GM12878 (cell line): ENCODE measurements at regions not wholly inside any gene's neighbourhood (a gene's known extent, or its start where the extent isn't known, plus 50 kb on each side); places are given as distances from the start of the nearest gene placed in this dataset.
A peak's percentile ranks its signal among the peaks of the same experiment; 100 is the strongest.

Experiments
- ATAC-seq: fragments of 200-7000 bp; cut with Tn5 transposase; 3 replicates; pipeline ENCODE4 v1.9.1; 2020; ENCODE audit warnings: mild to moderate bottlenecking, moderate library complexity
- BruUV-seq: library from RNA; stranded (reverse); fragments of 400-500 nt; replicated peaks from 2 replicates; lab custom pipeline; 2021; lab: Mats Ljungman, UMichigan
- CTCF ChIA-PET: fragments of 300-600 bp; sonication (Branson Sonifier 250); formaldehyde crosslinking; extraction: SDS; loops from one replicate; lab custom pipeline; 2021; ENCODE audit warnings: inconsistent platforms; lab: Yijun Ruan, JAX
- POLR2A ChIA-PET: fragments of 350-600 bp; formaldehyde crosslinking; extraction: SDS; loops from one replicate; lab custom pipeline; 2021; ENCODE audit warnings: inconsistent platforms; lab: Charles Lee
- RAD21 ChIA-PET: fragments of 300-600 bp; sonication (Branson Sonifier 250); formaldehyde crosslinking; loops from one replicate; lab custom pipeline; 2023; ENCODE audit warnings: antibody characterized with exemption; ENCODE audit not compliant: unreplicated experiment; lab: Charles Lee
- SMC1A ChIA-PET: fragments of 300-600 bp; sonication (Branson Sonifier 250); formaldehyde crosslinking; loops from one replicate; lab custom pipeline; 2023; ENCODE audit not compliant: unreplicated experiment, uncharacterized antibody; lab: Charles Lee
- DNase-seq: peaks from one replicate; pipeline ENCODE4 v3.0.0-alpha.2; 2011; ENCODE audit warnings: low read depth, low spot score
- FAIRE-seq: peaks from 3 replicates; lab custom pipeline; 2011; peaks lifted over from hg19 to GRCh38; lab: Jason Lieb, UNC
- H2AFZ ChIP-seq: 2 replicates; pipeline ENCODE4 v1.6.0; 2011; ENCODE audit warnings: low read depth, low read length, control low read depth; ENCODE audit not compliant: control insufficient read depth
- H3K27ac ChIP-seq: 2 replicates; pipeline ENCODE4 v1.5.1; 2011; ENCODE audit warnings: control low read depth; ENCODE audit not compliant: control insufficient read depth, insufficient read depth
- H3K27me3 ChIP-seq, 2 experiments: replicated peaks in 1 of 2; 2 replicates each; pipeline versions ENCODE4 v1.6.0 to v1.6.1; 2011; ENCODE audit warnings: low read length in 1 of 2; ENCODE audit not compliant: control insufficient read depth in 2 of 2, insufficient read depth in 2 of 2
- H3K36me3 ChIP-seq, 2 experiments: 2 replicates each; pipeline ENCODE4 v1.5.1; 2011; ENCODE audit warnings: low read length in 1 of 2; ENCODE audit not compliant: control insufficient read depth in 2 of 2, insufficient read depth in 2 of 2
- H3K4me1 ChIP-seq: 2 replicates; pipeline ENCODE4 v1.6.1; 2011; ENCODE audit warnings: mild to moderate bottlenecking, low read length, moderate library complexity, mixed read lengths; ENCODE audit not compliant: control insufficient read depth, insufficient read depth
- H3K4me2 ChIP-seq: 2 replicates; pipeline ENCODE4 v1.6.0; 2011; ENCODE audit warnings: control low read depth; ENCODE audit not compliant: control insufficient read depth, insufficient read depth
- H3K4me3 ChIP-seq: fragments of 200-600 bp; sonication (generic); 2 replicates; pipeline ENCODE4 v1.5.1; 2016
- H3K79me2 ChIP-seq: 2 replicates; pipeline ENCODE4 v1.6.0; 2011; ENCODE audit warnings: low read length; ENCODE audit not compliant: control insufficient read depth, insufficient read depth
- H3K9ac ChIP-seq: 2 replicates; pipeline ENCODE4 v1.8.0; 2011; ENCODE audit warnings: low read length, control low read depth, mixed read lengths; ENCODE audit not compliant: control insufficient read depth, insufficient read depth
- H3K9me3 ChIP-seq: replicated peaks from 3 replicates; pipeline ENCODE4 v1.5.1; 2011; ENCODE audit warnings: mild to moderate bottlenecking, low read length; ENCODE audit not compliant: control insufficient read depth, insufficient read depth
- H4K20me1 ChIP-seq: 2 replicates; pipeline ENCODE4 v1.6.0; 2011; ENCODE audit not compliant: control insufficient read depth, insufficient read depth
- MTA3 ChIP-seq: IDR thresholded peaks from 2 replicates; pipeline ENCODE4 v1.6.1; 2012; ENCODE audit warnings: low read length, inconsistent platforms, borderline replicate concordance
- SIX5 ChIP-seq: IDR thresholded peaks from 2 replicates; pipeline ENCODE4 v1.6.1; 2011; ENCODE audit warnings: mild to moderate bottlenecking, low read depth, low read length, moderate library complexity; ENCODE audit not compliant: severe bottlenecking
- TARDBP ChIP-seq: IDR thresholded peaks from 2 replicates; pipeline ENCODE4 v1.6.1; 2016; ENCODE audit warnings: borderline replicate concordance
- WRNIP1 ChIP-seq: IDR thresholded peaks from 2 replicates; pipeline ENCODE4 v1.6.1; 2011; ENCODE audit warnings: low read depth, low read length, improper control_type of control experiment, borderline replicate concordance
- WGBS: methylation state at CpG from one replicate; pipeline ENCODE4 v1.1.6; 2016; ENCODE audit warnings: low lambda C conversion rate; ENCODE audit not compliant: insufficient replicate concordance, insufficient coverage; ENCODE audit errors: missing lambda C conversion rate; 5-methylcytosine and 5-hydroxymethylcytosine counted together
- in situ Hi-C: fragments of 300-500 bp; cut with MboI; formaldehyde crosslinking; loops from 9 replicates; pipeline ENCODE4 v1.14.3; 2018; ENCODE audit warnings: mixed read lengths
- intact Hi-C: fragments of 100-400 bp; cut with micrococcal nuclease; formaldehyde crosslinking; loops from one replicate; pipeline ENCODE4 v1.14.2; 2022; ENCODE audit not compliant: unreplicated experiment
- TF ChIP-seq, protein P1 (sequence below): fragments of 450-650 bp; IDR thresholded peaks from 2 replicates; pipeline ENCODE4 v1.6.1; 2017; ENCODE audit warnings: low read depth, mild to moderate bottlenecking, moderate library complexity
- TF ChIP-seq, protein P2 (sequence below): fragments of 450-650 bp; IDR thresholded peaks from 2 replicates; pipeline ENCODE4 v1.6.1; 2017; ENCODE audit warnings: mild to moderate bottlenecking, low read depth, inconsistent platforms; ENCODE audit not compliant: poor library complexity, severe bottlenecking

DNA sequence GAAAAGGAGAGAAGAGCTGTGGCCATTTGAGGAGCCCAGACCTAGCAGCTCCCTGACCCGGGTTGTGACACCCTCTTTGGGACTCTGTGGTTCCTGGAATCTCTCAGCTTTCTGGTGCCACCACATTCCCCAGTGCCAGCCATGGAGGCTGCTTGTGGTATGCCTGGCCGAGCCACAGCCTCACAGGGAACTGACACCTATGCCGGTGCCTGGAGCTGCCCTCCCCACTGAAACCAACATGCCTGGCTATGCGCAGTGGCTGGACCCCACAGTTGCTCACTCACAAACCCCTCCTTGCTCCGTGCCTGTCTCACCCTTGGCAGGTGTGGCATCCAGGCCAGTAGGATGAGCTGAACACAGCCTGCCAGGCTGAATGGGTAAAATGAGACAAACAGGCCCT is 749.4 kb downstream of the ARAP2 start (continued):
- TF ChIP-seq, protein P1, sequence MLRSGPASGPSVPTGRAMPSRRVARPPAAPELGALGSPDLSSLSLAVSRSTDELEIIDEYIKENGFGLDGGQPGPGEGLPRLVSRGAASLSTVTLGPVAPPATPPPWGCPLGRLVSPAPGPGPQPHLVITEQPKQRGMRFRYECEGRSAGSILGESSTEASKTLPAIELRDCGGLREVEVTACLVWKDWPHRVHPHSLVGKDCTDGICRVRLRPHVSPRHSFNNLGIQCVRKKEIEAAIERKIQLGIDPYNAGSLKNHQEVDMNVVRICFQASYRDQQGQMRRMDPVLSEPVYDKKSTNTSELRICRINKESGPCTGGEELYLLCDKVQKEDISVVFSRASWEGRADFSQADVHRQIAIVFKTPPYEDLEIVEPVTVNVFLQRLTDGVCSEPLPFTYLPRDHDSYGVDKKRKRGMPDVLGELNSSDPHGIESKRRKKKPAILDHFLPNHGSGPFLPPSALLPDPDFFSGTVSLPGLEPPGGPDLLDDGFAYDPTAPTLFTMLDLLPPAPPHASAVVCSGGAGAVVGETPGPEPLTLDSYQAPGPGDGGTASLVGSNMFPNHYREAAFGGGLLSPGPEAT, result no peak
- no peak for TF ChIP-seq TARDBP
- no peak for TF ChIP-seq MTA3
- no peak for TF ChIP-seq SIX5

DNA sequence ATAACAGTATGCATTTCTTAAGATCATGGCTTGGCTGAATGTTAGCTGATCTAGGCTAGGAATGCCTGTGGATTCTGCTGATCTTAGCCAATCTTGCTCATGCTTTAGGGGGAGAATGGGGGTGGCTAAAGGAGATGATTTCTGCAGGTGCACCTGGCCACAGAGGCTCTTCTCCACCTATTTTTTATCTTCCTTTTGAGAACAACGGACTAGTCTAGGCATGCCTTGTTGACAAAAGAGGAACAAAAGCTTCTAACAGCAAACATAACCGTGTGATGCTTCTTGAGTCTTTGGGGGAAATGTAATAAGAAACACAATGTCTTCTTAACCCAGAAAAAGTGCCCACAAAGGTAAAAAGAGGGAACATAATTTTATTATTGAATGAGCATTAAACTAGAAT is 743.5 kb downstream of the ARAP2 start:
- H3K4me1 ChIP-seq, result no peaks in the 10 kb centered on the region
- no peak overlapping the region for H3K4me3 ChIP-seq
- no peak for TF ChIP-seq WRNIP1
- TF ChIP-seq, protein P2, sequence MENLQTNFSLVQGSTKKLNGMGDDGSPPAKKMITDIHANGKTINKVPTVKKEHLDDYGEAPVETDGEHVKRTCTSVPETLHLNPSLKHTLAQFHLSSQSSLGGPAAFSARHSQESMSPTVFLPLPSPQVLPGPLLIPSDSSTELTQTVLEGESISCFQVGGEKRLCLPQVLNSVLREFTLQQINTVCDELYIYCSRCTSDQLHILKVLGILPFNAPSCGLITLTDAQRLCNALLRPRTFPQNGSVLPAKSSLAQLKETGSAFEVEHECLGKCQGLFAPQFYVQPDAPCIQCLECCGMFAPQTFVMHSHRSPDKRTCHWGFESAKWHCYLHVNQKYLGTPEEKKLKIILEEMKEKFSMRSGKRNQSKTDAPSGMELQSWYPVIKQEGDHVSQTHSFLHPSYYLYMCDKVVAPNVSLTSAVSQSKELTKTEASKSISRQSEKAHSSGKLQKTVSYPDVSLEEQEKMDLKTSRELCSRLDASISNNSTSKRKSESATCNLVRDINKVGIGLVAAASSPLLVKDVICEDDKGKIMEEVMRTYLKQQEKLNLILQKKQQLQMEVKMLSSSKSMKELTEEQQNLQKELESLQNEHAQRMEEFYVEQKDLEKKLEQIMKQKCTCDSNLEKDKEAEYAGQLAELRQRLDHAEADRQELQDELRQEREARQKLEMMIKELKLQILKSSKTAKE, result peak; percentile 46
- H3K27me3 ChIP-seq, result no peaks in the 10 kb centered on the region
- H2AFZ ChIP-seq, result no peak overlapping the region
- no peak overlapping the region for H3K27ac ChIP-seq
- H3K79me2 ChIP-seq, result no peaks in the 10 kb centered on the region
- FAIRE-seq (no peak), ATAC-seq (peak; percentile 63), DNase-seq (peak; percentile 8)
- ChIA-PET CTCF (no interaction called here), RAD21 (no interaction called here), SMC1A (interaction anchor here (0.9 to 1.0 kb wide), 2 partner anchors 34 to 388 kb away, joined by 3 read pairs; no protein-coding TSS in a partner anchor), POLR2A (no interaction called here)
- H4K20me1 ChIP-seq, result no peaks in the 10 kb centered on the region
- no peak overlapping the region for H3K4me2 ChIP-seq
- no TSS peak for BruUV-seq
- intact Hi-C loops (no loop called here), in situ Hi-C loops (no loop called here)
- H3K36me3 ChIP-seq, result no peaks in the 10 kb centered on the region
- WGBS, result 5% methylated on average over 2 of the region's 2 CpGs
- H3K9me3 ChIP-seq, result no peaks in the 10 kb centered on the region
- H3K9ac ChIP-seq, result no peak overlapping the region
